GM12891 (cell line): ENCODE measurements at regions not wholly inside any gene's neighbourhood (a gene's known extent, or its start where the extent isn't known, plus 50 kb on each side); places are given as distances from the start of the nearest gene placed in this dataset.

Experiments used
- POLR2A ChIP-seq: IDR thresholded peaks from 2 replicates; pipeline ENCODE4 v1.6.1; 2011; ENCODE audit warnings: low read depth, low read length, control low read depth
- POLR2AphosphoS5 ChIP-seq: IDR thresholded peaks from 2 replicates; pipeline ENCODE4 v1.6.1; 2011; ENCODE audit warnings: low read depth, low read length, control low read depth
- TAF1 ChIP-seq: IDR thresholded peaks from 2 replicates; pipeline ENCODE4 v1.6.1; 2011; ENCODE audit warnings: low read depth, low read length, control low read depth

- TF ChIP-seq TAF1 (no peak), POLR2AphosphoS5 (no peak), POLR2A (no peak)
Measured at GRCh38 chr13:71924931-71925330, 57.9 kb upstream of the DACH1 start.
